GM12892 (cell line): ENCODE measurements at regions not wholly inside any gene's neighbourhood (a gene's known extent, or its start where the extent isn't known, plus 50 kb on each side); places are given as distances from the start of the nearest gene placed in this dataset.

Source experiments
- POLR2A ChIP-seq: IDR thresholded peaks from 2 replicates; pipeline ENCODE4 v1.6.1; 2011; ENCODE audit warnings: low read depth, low read length, control low read depth
- POLR2AphosphoS5 ChIP-seq: IDR thresholded peaks from 2 replicates; pipeline ENCODE4 v1.6.1; 2011; ENCODE audit warnings: low read depth, low read length, control low read depth
- TAF1 ChIP-seq: IDR thresholded peaks from 2 replicates; pipeline ENCODE4 v1.6.1; 2011; ENCODE audit warnings: low read depth, mild to moderate bottlenecking, control low read depth, low read length, borderline replicate concordance

- TF ChIP-seq POLR2A (no peak), POLR2AphosphoS5 (no peak), TAF1 (no peak)
Observed at GRCh38 chr5:135231289-135231688, 167.7 kb downstream of the MACROH2A1 start.
